H1 (cell line): ENCODE measurements at regions not wholly inside any gene's neighbourhood (a gene's known extent, or its start where the extent isn't known, plus 50 kb on each side); places are given as distances from the start of the nearest gene placed in this dataset.

Source experiments
- CTCF ChIA-PET: fragments of 300-600 bp; sonication (Branson Sonifier 250); formaldehyde crosslinking; loops from one replicate; lab custom pipeline; 2021; ENCODE audit not compliant: partially characterized antibody; lab: Charles Lee
- POLR2A ChIA-PET: fragments of 300-600 bp; sonication (Branson Sonifier 250); formaldehyde crosslinking; loops from one replicate; lab custom pipeline; 2021; ENCODE audit warnings: inconsistent platforms; ENCODE audit not compliant: partially characterized antibody; lab: Charles Lee
- DNase-seq, 2 experiments: peaks; one replicate each; pipeline versions ENCODE4 v3.0.0 to v3.0.0-alpha.2; 2010 to 2022; ENCODE audit warnings: low spot score in 2 of 2, low read depth in 1 of 2, mixed read lengths in 1 of 2
- FAIRE-seq: peaks from 2 replicates; lab custom pipeline; 2011; peaks lifted over from hg19 to GRCh38; lab: Jason Lieb, UNC
- H2AFZ ChIP-seq: 2 replicates; pipeline ENCODE4 v1.8.1; 2012; ENCODE audit warnings: low read length, inconsistent platforms
- H2AK5ac ChIP-seq: 2 replicates; pipeline ENCODE4 v1.6.1; 2013; ENCODE audit warnings: low read depth, low read length
- H2BK120ac ChIP-seq: replicated peaks from 2 replicates; pipeline ENCODE3; 2013; ENCODE audit warnings: low read depth, low read length, inconsistent platforms
- H2BK12ac ChIP-seq: 2 replicates; pipeline ENCODE4 v1.6.1; 2013; ENCODE audit warnings: low read depth, low read length
- H2BK15ac ChIP-seq: 2 replicates; pipeline ENCODE4 v1.6.1; 2013; ENCODE audit warnings: low read length
- H2BK20ac ChIP-seq: 2 replicates; pipeline ENCODE4 v1.6.1; 2013; ENCODE audit warnings: low read length
- H2BK5ac ChIP-seq: 2 replicates; pipeline ENCODE4 v1.6.1; 2013; ENCODE audit warnings: low read depth, low read length
- H3K14ac ChIP-seq: 2 replicates; pipeline ENCODE4 v1.6.1; 2013; ENCODE audit warnings: inconsistent platforms; ENCODE audit not compliant: insufficient read length
- H3K18ac ChIP-seq: 2 replicates; pipeline ENCODE4 v1.6.1; 2013; ENCODE audit warnings: low read length; ENCODE audit errors: extremely low read depth
- H3K23ac ChIP-seq: 2 replicates; pipeline ENCODE4 v1.6.1; 2013; ENCODE audit warnings: inconsistent platforms; ENCODE audit not compliant: insufficient read length
- H3K23me2 ChIP-seq: 2 replicates; pipeline ENCODE4 v1.6.1; 2013; ENCODE audit warnings: low read depth, low read length
- H3K27ac ChIP-seq: 2 replicates; pipeline ENCODE4 v1.6.1; 2011; ENCODE audit warnings: low read depth, low read length, inconsistent platforms
- H3K27me3 ChIP-seq, 4 experiments: replicated peaks in 1 of 4; 1 replicate in 1 of 4; 2 replicates in 3 of 4; pipeline versions ENCODE4 v1.6.1 to v1.8.1; 2011 to 2013; ENCODE audit warnings: low read length in 3 of 4, mild to moderate bottlenecking in 3 of 4, inconsistent platforms in 2 of 4, mixed read lengths in 2 of 4, moderate library complexity in 1 of 4; ENCODE audit not compliant: control insufficient read depth in 3 of 4, insufficient read depth in 3 of 4; ENCODE audit errors: extremely low read depth in 1 of 4
- H3K36me3 ChIP-seq, 4 experiments: 2 replicates each; pipeline versions ENCODE4 v1.6.1 to v1.8.1; 2011 to 2013; ENCODE audit warnings: mild to moderate bottlenecking in 4 of 4, low read length in 3 of 4, moderate library complexity in 2 of 4, control low read depth in 1 of 4, inconsistent platforms in 1 of 4; ENCODE audit not compliant: insufficient read depth in 4 of 4, control insufficient read depth in 2 of 4
- H3K4ac ChIP-seq: replicated peaks from 2 replicates; pipeline ENCODE3; 2013; ENCODE audit warnings: low read length, low read depth, mixed read lengths, inconsistent platforms; ENCODE audit not compliant: insufficient read length
- H3K4me1 ChIP-seq, 4 experiments: replicated peaks in 1 of 4; 1 replicate in 1 of 4; 2 replicates in 3 of 4; pipeline versions ENCODE4 v1.6.1 to v1.8.1; 2011 to 2013; ENCODE audit warnings: low read length in 3 of 4, inconsistent platforms in 2 of 4, mixed read lengths in 1 of 4; ENCODE audit not compliant: insufficient read depth in 4 of 4, control insufficient read depth in 3 of 4
- H3K4me2 ChIP-seq, 2 experiments: 2 replicates each; pipeline versions ENCODE4 v1.6.1 to v1.8.1; 2011 to 2013; ENCODE audit warnings: low read depth in 2 of 2, low read length in 2 of 2, control low read depth in 1 of 2, inconsistent platforms in 1 of 2, mild to moderate bottlenecking in 1 of 2; ENCODE audit not compliant: insufficient read depth in 1 of 2
- H3K4me3 ChIP-seq, 4 experiments: fragments of 200-600, 300-600 bp in 1 of 4; sonication (generic), shearing (Covaris generic), sonication (Bioruptor Twin) in 1 of 4; 2 replicates each; pipeline versions ENCODE4 v1.5.1 to v1.8.1; 2011 to 2016; ENCODE audit warnings: low read length in 4 of 4, low read depth in 3 of 4, control low read depth in 2 of 4, inconsistent platforms in 2 of 4, mild to moderate bottlenecking in 2 of 4, mixed read lengths in 1 of 4, moderate library complexity in 1 of 4; ENCODE audit not compliant: insufficient read depth in 2 of 4; ENCODE audit errors: extremely low read depth in 1 of 4
- H3K56ac ChIP-seq: replicated peaks from 2 replicates; pipeline ENCODE3; 2013; ENCODE audit warnings: low read depth, mild to moderate bottlenecking, mixed read lengths, low read length, inconsistent platforms; ENCODE audit not compliant: insufficient read length
- H3K79me1 ChIP-seq: 2 replicates; pipeline ENCODE4 v1.6.1; 2013; ENCODE audit warnings: low read depth, low read length, control low read depth
- H3K79me2 ChIP-seq, 2 experiments: 2 replicates each; pipeline versions ENCODE4 v1.6.1 to v1.8.1; 2012 to 2013; ENCODE audit warnings: low read length in 2 of 2, mild to moderate bottlenecking in 2 of 2, inconsistent platforms in 1 of 2; ENCODE audit not compliant: insufficient read depth in 2 of 2, control insufficient read depth in 1 of 2
- H3K9ac ChIP-seq, 4 experiments: replicated peaks in 1 of 4; 1 replicate in 1 of 4; 2 replicates in 3 of 4; pipeline versions ENCODE4 v1.6.1 to v1.8.1; 2011 to 2013; ENCODE audit warnings: low read depth in 3 of 4, low read length in 3 of 4, control low read depth in 2 of 4, mild to moderate bottlenecking in 2 of 4, moderate library complexity in 2 of 4, inconsistent platforms in 1 of 4; ENCODE audit errors: extremely low read depth in 1 of 4
- H3K9me3 ChIP-seq, 2 experiments: 2 replicates each; pipeline versions ENCODE4 v1.6.1 to v1.8.1; 2012 to 2013; ENCODE audit warnings: mild to moderate bottlenecking in 2 of 2, moderate library complexity in 2 of 2, control low read depth in 1 of 2, inconsistent platforms in 1 of 2, low read depth in 1 of 2, low read length in 1 of 2, mixed read lengths in 1 of 2; ENCODE audit not compliant: insufficient read depth in 2 of 2
- H4K20me1 ChIP-seq, 2 experiments: replicated peaks in 1 of 2; 2 replicates each; pipeline versions ENCODE3 to v1.8.1; 2011 to 2013; ENCODE audit warnings: inconsistent platforms in 2 of 2, low read length in 2 of 2, mild to moderate bottlenecking in 1 of 2; ENCODE audit not compliant: insufficient read depth in 2 of 2, control insufficient read depth in 1 of 2
- H4K5ac ChIP-seq: 2 replicates; pipeline ENCODE4 v1.6.1; 2013; ENCODE audit warnings: low read length, low read depth, mixed read lengths, inconsistent platforms; ENCODE audit not compliant: insufficient read length
- H4K8ac ChIP-seq: 2 replicates; pipeline ENCODE4 v1.8.0; 2013; ENCODE audit warnings: mild to moderate bottlenecking, moderate library complexity, low read length, inconsistent platforms; ENCODE audit not compliant: insufficient read depth; ENCODE audit errors: extremely low read depth
- H4K91ac ChIP-seq: replicated peaks from 2 replicates; pipeline ENCODE3; 2013; ENCODE audit warnings: low read length, mixed read lengths, inconsistent platforms; ENCODE audit not compliant: insufficient read length
- BCL11A ChIP-seq, 2 experiments: IDR thresholded peaks; one replicate each; pipeline ENCODE4 v1.6.1; 2011; ENCODE audit warnings: low read depth in 2 of 2, low read length in 2 of 2, mild to moderate bottlenecking in 2 of 2
- CEBPB ChIP-seq: IDR thresholded peaks from 2 replicates; pipeline ENCODE4 v1.6.1; 2012; ENCODE audit warnings: low read depth, low read length
- EGR1 ChIP-seq: IDR thresholded peaks from 2 replicates; pipeline ENCODE4 v1.6.1; 2011; ENCODE audit warnings: low read depth, low read length, borderline replicate concordance
- GTF2F1 ChIP-seq: IDR thresholded peaks from 2 replicates; pipeline ENCODE4 v1.6.1; 2012; ENCODE audit warnings: low read depth, low read length, improper control_type of control experiment, borderline replicate concordance
- JUND ChIP-seq: IDR thresholded peaks from 2 replicates; pipeline ENCODE4 v1.6.1; 2011; ENCODE audit warnings: mild to moderate bottlenecking, improper control_type of control experiment, low read length
- KDM1A ChIP-seq: fragments of 200-600, 300-600 bp; sonication (generic); IDR thresholded peaks from 2 replicates; pipeline ENCODE4 v1.7.1; 2016; ENCODE audit warnings: mild to moderate bottlenecking, low read length, borderline replicate concordance
- RFX5 ChIP-seq: IDR thresholded peaks from 2 replicates; pipeline ENCODE4 v1.6.1; 2011; ENCODE audit warnings: low read depth, low read length, improper control_type of control experiment, borderline replicate concordance
- RNF2 ChIP-seq: fragments of 200-900, 300-1000 bp; sonication (generic); IDR thresholded peaks from 2 replicates; pipeline ENCODE4 v1.7.1; 2016; ENCODE audit warnings: borderline replicate concordance, low read depth, mild to moderate bottlenecking, antibody characterized with exemption, low read length; ENCODE audit not compliant: poor library complexity, severe bottlenecking; ENCODE audit errors: missing control alignments
- SAP30 ChIP-seq: fragments of 300-600 bp; sonication (generic); IDR thresholded peaks from 2 replicates; pipeline ENCODE4 v1.7.1; 2012; ENCODE audit warnings: low read length, moderate library complexity, mild to moderate bottlenecking, inconsistent platforms; ENCODE audit not compliant: insufficient read depth, insufficient replicate concordance
- SIX5 ChIP-seq: IDR thresholded peaks from 2 replicates; pipeline ENCODE4 v1.6.1; 2011; ENCODE audit warnings: mild to moderate bottlenecking, low read depth, low read length
- USF2 ChIP-seq: IDR thresholded peaks from 2 replicates; pipeline ENCODE4 v1.6.1; 2011; ENCODE audit warnings: low read length, improper control_type of control experiment
- WGBS, 2 experiments: shearing (Covaris generic) in 1 of 2; methylation state at CpG; one replicate each; pipeline versions ENCODE4 v1.1.6 to v1.1.7; 2013 to 2015; ENCODE audit warnings: low lambda C conversion rate in 2 of 2, mixed read lengths in 2 of 2, inconsistent platforms in 1 of 2, low coverage in 1 of 2, missing lambda C conversion rate in 1 of 2; ENCODE audit not compliant: insufficient replicate concordance in 2 of 2, insufficient coverage in 1 of 2, insufficient read length in 1 of 2; ENCODE audit errors: extremely low coverage in 1 of 2, missing lambda C conversion rate in 1 of 2; 5-methylcytosine and 5-hydroxymethylcytosine counted together

DNA sequence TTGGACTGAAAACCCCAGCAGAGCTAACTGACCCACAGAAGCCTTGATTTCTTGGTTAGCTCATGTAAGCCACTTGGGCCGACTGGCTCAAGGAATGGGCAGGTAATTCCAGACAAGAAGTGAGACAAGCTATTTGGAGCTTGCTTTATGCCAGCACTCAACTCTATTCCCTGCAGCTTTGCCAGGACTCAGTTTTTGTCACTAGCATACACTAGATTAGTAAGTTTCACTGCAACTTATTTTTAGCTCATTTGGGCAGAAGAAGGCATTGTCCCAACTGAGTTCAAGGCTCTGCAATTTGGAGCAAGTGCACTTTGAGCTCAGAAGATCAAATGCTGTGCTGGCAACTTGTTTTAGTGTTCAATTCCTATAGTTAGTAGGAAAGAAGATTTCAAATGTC lies 116.1 kb downstream of the SLC4A3 start:
- Histone ChIP-seq H2AFZ (no peak overlapping the region), H2AK5ac (no peak overlapping the region)
- WGBS, 2 experiments, result 88% methylated on average over 1 of the region's 1 CpG; no CpG with 5 or more reads in 1 of the 2 experiments
- FAIRE-seq, result no peak
- TF ChIP-seq USF2 (no peak), RNF2 (no peak), RFX5 (no peak), SIX5 (no peak), JUND (no peak), BCL11A (IDR thresholded peaks at IDR 0.05; ENCODE audit: low read depth in 2 of 2, low read length in 2 of 2) (no peak), SAP30 (no peak), GTF2F1 (no peak), CEBPB (no peak), KDM1A (no peak), EGR1 (no peak)
- TF ChIP-seq, all 59 proteins: peak for 0
- Histone ChIP-seq H2BK12ac (no peak overlapping the region), H3K14ac (no peak overlapping the region), H4K20me1 (no peaks in the 10 kb centered on the region), H4K8ac (no peak overlapping the region), H3K4ac (no peak overlapping the region), H3K18ac (no peak overlapping the region), H3K4me3 (no peak overlapping the region), H2BK20ac (no peak overlapping the region), H3K4me2 (no peak overlapping the region), H3K27ac (no peak overlapping the region), H3K79me2 (no peaks in the 10 kb centered on the region), H3K9ac (no peak overlapping the region), H3K56ac (no peak overlapping the region), H3K79me1 (no peaks in the 10 kb centered on the region), H3K27me3 (no peaks in the 10 kb centered on the region; a peak in 1 of 7 replicates), H2BK5ac (no peak overlapping the region), H3K9me3 (no peaks in the 10 kb centered on the region), H2BK120ac (no peak overlapping the region), H3K23me2 (no peaks in the 10 kb centered on the region), H3K4me1 (no peaks in the 10 kb centered on the region), H4K5ac (no peak overlapping the region), H2BK15ac (no peak overlapping the region), H3K36me3 (no peaks in the 10 kb centered on the region), H3K23ac (no peak overlapping the region), H4K91ac (no peak overlapping the region)
- POLR2A ChIA-PET, result no interaction called here
- no peak for DNase-seq
- CTCF ChIA-PET, result interaction anchor here (0.7 to 2.9 kb wide), 14 partner anchors 7 to 255 kb away, joined by 3 to 21 read pairs (median 3); no protein-coding TSS in a partner anchor
